HG03571 (cell line): ENCODE measurements at regions not wholly inside any gene's neighbourhood (a gene's known extent, or its start where the extent isn't known, plus 50 kb on each side); places are given as distances from the start of the nearest gene placed in this dataset.
"Not testable (repeated sequence)": the region's sequence is repeated elsewhere in the genome, so short reads cannot be mapped to it uniquely, and the experiment has no call there.

Source experiments
- ATAC-seq: cut with Tn5 transposase; IDR thresholded peaks from one replicate; pipeline ENCODE4 v1.9.1; 2021; ENCODE audit not compliant: unreplicated experiment

GRCh38 chr5:36521838-36522745 is 84.3 kb upstream of the SLC1A3 start:
- no peak for ATAC-seq

GRCh38 chr5:36522746-36523065 is 83.7 kb upstream of the SLC1A3 start:
- no peak for ATAC-seq

DNA sequence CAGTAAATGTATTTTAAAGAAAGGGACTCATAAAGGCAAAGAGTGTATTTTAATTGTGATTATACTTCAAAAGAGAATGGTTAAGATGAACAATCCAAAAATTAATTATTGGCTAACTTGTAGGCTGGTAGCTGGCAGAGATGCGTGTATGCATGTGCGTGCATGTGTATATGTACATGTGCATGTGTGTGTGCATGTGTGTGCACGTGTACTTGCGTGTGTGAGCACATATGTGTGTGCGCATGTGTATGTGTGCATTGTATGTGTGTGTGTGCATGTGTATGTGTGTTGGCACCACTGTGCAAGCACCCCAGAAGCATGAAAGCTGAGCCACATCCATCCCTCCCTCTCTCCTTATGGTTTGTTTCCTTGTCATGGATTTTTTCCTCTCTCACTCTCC is 83.0 kb upstream of the SLC1A3 start:
- no peak for ATAC-seq

DNA sequence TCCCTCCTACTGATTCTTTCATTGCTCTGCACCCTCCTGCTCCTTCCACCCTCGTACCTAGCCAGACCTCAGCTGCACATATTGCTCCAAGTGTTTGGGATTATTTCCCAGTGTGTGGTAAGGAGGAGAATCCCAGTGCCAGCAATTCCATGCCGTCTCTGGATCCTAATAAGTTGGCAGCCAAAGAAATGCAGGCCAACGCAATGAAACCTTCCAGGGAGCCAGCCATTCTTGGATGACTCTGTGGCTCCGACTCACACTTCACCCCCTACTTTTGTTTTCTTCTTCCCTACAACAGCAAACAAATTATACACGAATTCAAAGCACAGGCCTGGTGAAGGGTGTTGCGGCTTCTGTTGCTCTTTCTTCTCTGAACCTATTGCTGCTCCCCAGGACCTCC is 82.5 kb upstream of the SLC1A3 start:
- no peak for ATAC-seq

- no peak for ATAC-seq
Observed at GRCh38 chr5:36526537-36526936, 79.9 kb upstream of the SLC1A3 start.

DNA sequence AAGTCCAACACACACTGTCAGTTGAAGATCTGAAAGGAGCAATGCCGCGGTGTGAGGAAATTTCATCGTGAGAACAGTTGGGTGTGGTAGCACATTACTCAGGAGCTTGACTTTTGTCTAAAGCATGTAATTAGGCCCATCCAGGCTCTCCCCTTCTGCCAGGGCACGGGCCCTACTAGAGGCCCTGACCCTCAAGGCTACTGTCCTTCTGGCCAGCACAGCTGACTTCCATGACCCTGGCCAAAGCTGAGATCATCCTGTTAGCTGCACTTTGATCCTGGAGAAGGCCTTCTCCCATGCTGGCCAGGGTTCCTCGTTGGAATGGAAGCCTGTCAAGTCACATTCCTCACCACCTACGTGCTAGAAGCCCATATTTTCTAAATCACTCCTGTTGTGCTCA is 77.8 kb upstream of the SLC1A3 start:
- no peak for ATAC-seq

DNA sequence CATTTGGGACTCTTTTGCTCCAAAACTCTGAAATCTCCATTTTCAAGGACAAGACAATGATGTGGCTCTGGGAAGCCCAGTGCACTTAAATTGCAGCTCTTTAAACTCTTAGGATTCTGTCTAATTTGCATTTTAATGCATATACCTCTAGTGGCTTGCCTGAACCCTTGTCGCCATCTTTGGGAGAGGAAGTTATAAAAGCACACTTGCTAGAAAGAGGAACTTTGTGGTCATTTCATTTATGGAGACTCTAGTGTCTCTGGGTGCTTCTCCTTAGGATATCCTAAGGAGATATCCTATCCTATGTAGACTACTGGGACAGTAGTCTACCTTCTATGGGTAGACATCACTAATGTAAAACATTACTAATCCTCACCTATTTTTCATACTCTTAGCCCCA is 77.3 kb upstream of the SLC1A3 start:
- ATAC-seq = no peak

- no peak for ATAC-seq
Observed at GRCh38 chr5:36530215-36530614, 76.2 kb upstream of the SLC1A3 start.

DNA sequence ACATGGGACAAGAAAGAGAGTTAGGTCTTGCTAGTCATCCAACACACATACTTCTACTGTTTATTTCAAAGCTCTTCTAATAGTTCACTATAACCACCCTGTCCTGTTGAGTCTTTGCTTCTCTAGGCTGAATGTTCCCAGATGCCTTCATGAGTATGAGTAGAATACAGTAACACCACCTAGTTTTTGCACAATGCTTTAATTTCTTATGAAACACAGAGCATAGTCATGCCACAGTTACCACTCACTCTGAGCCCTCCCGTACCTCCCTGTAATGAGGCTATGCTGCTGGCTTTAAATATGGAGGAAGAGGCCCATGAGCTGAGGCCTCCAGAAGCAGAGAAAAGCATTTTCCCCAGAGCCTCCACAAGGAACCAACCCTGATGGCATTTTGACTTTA is 75.0 kb upstream of the SLC1A3 start:
- no peak for ATAC-seq

GRCh38 chr5:36535378-36535777 is 71.0 kb upstream of the SLC1A3 start:
- ATAC-seq = no peak

DNA sequence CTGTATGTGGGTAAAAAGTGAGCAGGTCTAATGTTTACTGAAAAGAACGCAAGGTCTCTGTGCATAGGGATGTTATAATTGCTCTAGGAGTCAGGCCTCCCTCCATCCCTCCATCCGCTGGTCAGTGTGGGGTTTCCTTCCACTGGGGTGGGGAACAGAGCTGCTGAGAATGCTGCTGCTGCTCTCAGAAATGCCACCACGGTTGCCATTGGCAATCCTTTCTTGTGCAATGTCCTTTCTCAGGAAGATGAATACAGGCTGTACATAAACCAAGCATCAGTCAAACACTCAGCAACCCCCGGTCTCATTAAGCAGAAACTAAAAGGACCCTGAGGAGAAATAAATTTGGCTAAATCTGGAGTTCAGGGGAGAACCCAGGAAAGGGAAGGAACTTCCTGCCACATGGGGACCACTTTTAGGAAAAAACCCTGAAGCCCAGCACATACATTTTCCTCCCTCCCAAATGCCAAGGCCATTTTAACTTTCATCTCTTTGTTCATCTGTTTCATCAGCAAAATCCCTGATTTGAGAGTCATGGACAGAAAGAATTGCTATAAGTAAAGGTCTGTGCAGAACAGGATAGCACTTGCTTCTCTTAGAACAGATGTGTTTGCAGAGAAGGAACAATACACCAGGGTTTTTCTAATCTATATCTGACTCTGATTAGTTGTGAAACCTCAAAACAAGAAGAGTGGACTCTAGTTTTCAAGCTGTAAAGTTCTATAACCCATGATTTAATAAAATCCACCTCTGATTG is 70.4 kb upstream of the SLC1A3 start:
- no peak for ATAC-seq

DNA sequence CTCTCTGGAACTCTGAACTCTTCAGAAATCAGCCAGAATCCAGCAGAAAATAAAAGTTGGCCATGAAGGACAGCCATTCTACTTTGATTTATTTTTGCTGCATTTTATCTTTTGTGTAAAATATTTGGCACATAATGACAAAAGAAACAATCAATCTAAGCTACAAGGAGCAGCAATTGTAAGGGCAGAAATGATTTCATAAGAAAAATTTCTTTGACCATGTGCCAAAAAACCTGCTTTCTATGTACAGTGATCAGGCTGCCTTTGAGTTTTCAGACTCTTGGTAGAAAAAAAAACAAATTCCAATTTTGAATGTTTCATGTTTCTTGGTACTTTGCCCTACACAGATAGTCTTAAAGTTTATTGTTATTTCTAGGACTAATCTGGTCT is 69.8 kb upstream of the SLC1A3 start:
- no peak for ATAC-seq

- ATAC-seq = no peak
Observed at GRCh38 chr5:36537724-36538123, 68.7 kb upstream of the SLC1A3 start.

- no peak for ATAC-seq
Observed at GRCh38 chr5:36552651-36553393, 53.6 kb upstream of the SLC1A3 start.

DNA sequence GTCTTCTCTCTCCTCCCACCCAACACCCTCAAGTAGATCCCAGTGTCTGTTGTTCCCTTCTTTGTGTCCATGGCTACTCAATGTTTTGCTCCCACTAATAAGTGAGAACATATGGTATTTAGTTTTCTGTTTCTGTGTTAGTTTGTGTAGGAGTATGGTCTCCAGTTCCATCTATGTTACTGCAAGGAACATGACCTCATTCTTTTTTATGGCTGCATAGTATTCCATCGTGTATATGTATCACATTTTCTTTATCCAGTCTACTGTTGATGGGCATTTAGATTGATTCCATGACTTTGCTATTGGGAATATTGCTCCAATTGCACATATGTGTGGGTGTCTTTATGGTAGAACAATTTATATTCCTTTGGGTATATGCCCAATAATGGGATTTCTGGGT is 51.4 kb upstream of the SLC1A3 start:
- not testable (repeated sequence) for ATAC-seq
